ENCODE measurements at regions not wholly inside any gene's neighbourhood (a gene's known extent, or its start where the extent isn't known, plus 50 kb on each side); places are given as distances from the start of the nearest gene placed in this dataset.

DNA sequence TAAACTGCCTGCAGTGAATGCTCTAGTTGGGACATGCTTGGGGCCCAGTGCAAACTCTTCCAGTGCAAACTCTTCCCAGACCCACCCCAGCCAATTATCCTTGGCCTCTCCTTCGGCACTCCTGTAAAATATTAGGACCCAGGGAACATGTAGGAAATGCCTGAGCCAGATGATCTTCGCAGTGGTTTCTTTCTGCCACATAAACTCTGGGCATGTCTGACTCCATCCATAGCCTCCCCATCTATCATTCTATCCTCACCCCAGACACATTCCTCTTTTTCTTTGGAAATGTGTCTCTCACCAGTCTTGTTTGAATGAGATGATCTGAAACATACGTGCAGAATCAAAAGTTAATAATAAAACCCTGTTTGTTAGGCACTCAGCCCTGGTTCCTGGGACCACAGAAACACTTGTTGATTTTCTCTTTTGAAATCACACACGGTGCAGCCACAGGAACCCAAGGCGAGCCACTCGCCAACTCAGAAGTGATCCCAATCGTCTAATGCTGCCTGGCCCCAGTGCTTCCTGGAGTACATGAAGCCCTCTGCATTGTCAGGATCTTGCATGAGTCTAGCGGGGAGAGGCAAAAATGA is 108.9 kb upstream of the CST7 start (continued):
- TF ChIP-seq ZNF645 (tag by site-specific recombination; IDR thresholded peaks at IDR 0.05) = no peak
- TF ChIP-seq FEZF1 (tag by site-specific recombination; IDR thresholded peaks at IDR 0.05) = no peak
- TF ChIP-seq ZNF423 (tag by site-specific recombination; IDR thresholded peaks at IDR 0.05) = no peak
- TF ChIP-seq ZNF623 (tag by site-specific recombination; IDR thresholded peaks at IDR 0.05) = no peak
- no peak for TF ChIP-seq ZNF600 (tag by site-specific recombination; IDR thresholded peaks at IDR 0.05)
- no peak for TF ChIP-seq ZNF211 (tag by site-specific recombination; IDR thresholded peaks at IDR 0.05; ENCODE audit: low read depth)
- no peak for TF ChIP-seq ZNF112 (tag by site-specific recombination; IDR thresholded peaks at IDR 0.05)

DNA sequence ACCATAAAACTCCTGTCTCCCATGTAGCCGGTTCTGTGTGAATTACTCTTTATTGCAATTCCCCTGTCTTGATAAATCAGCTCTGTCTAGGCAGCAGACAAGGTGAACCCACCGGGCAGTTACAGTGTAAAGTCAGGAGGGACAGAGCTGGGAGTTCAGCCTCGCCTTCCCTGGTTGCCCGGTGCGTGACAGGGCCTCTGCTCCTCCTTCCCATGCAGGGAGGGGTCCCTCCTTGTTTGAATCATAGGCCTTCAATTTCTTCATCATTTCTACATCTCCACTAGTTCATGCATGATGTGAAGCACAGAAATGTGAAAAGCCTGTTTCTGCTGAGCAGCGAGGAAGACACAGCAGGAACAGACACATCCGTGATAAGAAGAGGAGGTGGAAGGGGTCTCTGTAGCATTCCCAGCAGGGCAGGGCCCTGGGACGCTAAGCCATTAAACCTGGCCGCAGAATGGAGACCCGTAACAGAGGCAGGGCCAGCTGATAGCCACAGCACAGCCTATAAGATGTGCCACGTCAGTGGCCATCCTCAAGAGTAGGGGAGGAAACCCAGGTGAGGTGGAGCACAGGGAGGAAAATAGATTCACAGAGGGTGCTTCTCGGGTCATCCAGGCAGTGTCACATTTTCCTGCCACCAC is 106.7 kb upstream of the CST7 start:
- Histone ChIP-seq H3K27ac (ENCODE audit: extremely low read depth, low read depth, low read length) (no peak overlapping the region), H3K36me3 (ENCODE audit: control insufficient read depth in 2 of 2, insufficient read depth in 1 of 2, low read length in 2 of 2) (no peaks in the 10 kb centered on the region), H3K9me3 (ENCODE audit: control insufficient read depth, insufficient read depth, low read depth, low read length) (no peaks in the 10 kb centered on the region), H3K4me3 (ENCODE audit: low read depth, low read length) (no peak overlapping the region), H3K4me1 (ENCODE audit: control insufficient read depth, insufficient read depth, low read length) (no peaks in the 10 kb centered on the region)
- no peak for TF ChIP-seq ZBTB21 (tag by site-specific recombination; IDR thresholded peaks at IDR 0.05)
- ChIA-PET CTCF (no interaction called here), POLR2A (no interaction called here)

DNA sequence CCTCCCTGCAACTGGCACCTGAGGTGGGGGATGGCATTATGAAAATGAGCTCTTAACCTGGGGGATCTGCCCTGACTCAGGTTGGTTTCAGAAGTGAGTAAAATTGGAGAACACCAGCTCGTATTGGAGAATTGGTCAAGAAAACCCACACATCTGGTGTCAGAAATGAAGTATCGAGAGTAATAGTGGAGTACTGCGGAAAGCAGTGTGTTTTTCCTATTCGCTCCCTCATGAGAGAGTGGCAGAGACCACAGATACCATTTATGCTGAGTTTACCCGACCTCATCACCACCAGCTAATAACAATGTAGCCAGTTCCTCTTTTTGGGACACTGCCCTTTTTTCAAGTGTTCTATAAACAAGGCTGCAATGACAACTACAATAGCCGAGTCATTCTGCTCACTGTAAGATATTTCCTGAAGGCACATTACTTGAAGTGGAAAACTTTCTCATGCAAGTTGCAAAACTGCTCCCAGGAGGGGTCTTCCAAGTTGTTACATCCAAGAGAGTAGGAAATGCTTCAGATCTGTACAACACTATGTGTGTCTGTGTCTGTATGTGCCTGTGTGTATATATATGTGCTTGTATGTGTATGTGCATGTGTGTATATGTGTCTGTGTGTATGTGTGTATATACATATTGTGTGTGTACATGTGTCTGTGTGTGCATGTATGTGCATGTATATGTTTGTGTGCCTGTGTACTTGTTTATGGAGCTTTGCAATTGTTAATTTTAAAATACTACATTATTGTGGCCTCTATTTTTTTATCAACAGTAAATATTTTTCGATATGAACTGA is 106.0 kb upstream of the CST7 start:
- ChIA-PET POLR2A (no interaction called here), CTCF (no interaction called here)
- no peaks in the 10 kb centered on the region for H3K4me1 ChIP-seq (ENCODE audit: control insufficient read depth, insufficient read depth, low read length)
- no peak for TF ChIP-seq ZNF174 (tag by site-specific recombination; IDR thresholded peaks at IDR 0.05)
- no peak for TF ChIP-seq ZNF621 (tag by site-specific recombination; IDR thresholded peaks at IDR 0.05)
- TF ChIP-seq, protein P1, sequence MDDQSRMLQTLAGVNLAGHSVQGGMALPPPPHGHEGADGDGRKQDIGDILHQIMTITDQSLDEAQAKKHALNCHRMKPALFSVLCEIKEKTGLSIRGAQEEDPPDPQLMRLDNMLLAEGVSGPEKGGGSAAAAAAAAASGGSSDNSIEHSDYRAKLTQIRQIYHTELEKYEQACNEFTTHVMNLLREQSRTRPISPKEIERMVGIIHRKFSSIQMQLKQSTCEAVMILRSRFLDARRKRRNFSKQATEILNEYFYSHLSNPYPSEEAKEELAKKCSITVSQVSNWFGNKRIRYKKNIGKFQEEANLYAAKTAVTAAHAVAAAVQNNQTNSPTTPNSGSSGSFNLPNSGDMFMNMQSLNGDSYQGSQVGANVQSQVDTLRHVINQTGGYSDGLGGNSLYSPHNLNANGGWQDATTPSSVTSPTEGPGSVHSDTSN (CRISPR knock-in tag; IDR thresholded peaks at IDR 0.05) = no peak
- TF ChIP-seq, protein P2, sequence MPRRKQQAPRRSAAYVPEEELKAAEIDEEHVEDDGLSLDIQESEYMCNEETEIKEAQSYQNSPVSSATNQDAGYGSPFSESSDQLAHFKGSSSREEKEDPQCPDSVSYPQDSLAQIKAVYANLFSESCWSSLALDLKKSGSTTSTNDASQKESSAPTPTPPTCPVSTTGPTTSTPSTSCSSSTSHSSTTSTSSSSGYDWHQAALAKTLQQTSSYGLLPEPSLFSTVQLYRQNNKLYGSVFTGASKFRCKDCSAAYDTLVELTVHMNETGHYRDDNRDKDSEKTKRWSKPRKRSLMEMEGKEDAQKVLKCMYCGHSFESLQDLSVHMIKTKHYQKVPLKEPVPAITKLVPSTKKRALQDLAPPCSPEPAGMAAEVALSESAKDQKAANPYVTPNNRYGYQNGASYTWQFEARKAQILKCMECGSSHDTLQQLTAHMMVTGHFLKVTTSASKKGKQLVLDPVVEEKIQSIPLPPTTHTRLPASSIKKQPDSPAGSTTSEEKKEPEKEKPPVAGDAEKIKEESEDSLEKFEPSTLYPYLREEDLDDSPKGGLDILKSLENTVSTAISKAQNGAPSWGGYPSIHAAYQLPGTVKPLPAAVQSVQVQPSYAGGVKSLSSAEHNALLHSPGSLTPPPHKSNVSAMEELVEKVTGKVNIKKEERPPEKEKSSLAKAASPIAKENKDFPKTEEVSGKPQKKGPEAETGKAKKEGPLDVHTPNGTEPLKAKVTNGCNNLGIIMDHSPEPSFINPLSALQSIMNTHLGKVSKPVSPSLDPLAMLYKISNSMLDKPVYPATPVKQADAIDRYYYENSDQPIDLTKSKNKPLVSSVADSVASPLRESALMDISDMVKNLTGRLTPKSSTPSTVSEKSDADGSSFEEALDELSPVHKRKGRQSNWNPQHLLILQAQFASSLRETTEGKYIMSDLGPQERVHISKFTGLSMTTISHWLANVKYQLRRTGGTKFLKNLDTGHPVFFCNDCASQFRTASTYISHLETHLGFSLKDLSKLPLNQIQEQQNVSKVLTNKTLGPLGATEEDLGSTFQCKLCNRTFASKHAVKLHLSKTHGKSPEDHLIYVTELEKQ (tag by site-specific recombination; IDR thresholded peaks at IDR 0.05; ENCODE audit: borderline replicate concordance) = no peak
- TF ChIP-seq REPIN1 (tag by site-specific recombination; IDR thresholded peaks at IDR 0.05; ENCODE audit: low read depth) = no peak
- TF ChIP-seq INSM2 (tag by site-specific recombination; IDR thresholded peaks at IDR 0.05) = no peak
- no peaks in the 10 kb centered on the region for H3K9me3 ChIP-seq (ENCODE audit: control insufficient read depth, insufficient read depth, low read depth, low read length)
- H3K27ac ChIP-seq (ENCODE audit: extremely low read depth, low read depth, low read length) = no peak overlapping the region
- H3K4me3 ChIP-seq (ENCODE audit: low read depth, low read length) = no peak overlapping the region
- H3K36me3 ChIP-seq (ENCODE audit: control insufficient read depth in 2 of 2, insufficient read depth in 1 of 2, low read length in 2 of 2) = no peaks in the 10 kb centered on the region
